HG02610 (cell line): ENCODE measurements at regions not wholly inside any gene's neighbourhood (a gene's known extent, or its start where the extent isn't known, plus 50 kb on each side); places are given as distances from the start of the nearest gene placed in this dataset.

Source experiments
- ATAC-seq: cut with Tn5 transposase; IDR thresholded peaks from one replicate; pipeline ENCODE4 v1.9.1; 2021; ENCODE audit warnings: mild to moderate bottlenecking, moderate library complexity; ENCODE audit not compliant: unreplicated experiment

- no peak for ATAC-seq
Observed at GRCh38 chr9:2351324-2351723, 270.3 kb upstream of the VLDLR start.

GRCh38 chr9:2354216-2354615 lies 267.4 kb upstream of the VLDLR start:
- no peak for ATAC-seq

GRCh38 chr9:2354856-2355696 lies 266.5 kb upstream of the VLDLR start:
- ATAC-seq: no peak

GRCh38 chr9:2355697-2355983 lies 265.9 kb upstream of the VLDLR start:
- ATAC-seq: no peak

GRCh38 chr9:2356041-2356790 lies 265.4 kb upstream of the VLDLR start:
- ATAC-seq: no peak

- ATAC-seq: no peak
Observed at GRCh38 chr9:2359891-2360471, 261.6 kb upstream of the VLDLR start.

GRCh38 chr9:2362150-2362549 lies 259.4 kb upstream of the VLDLR start:
- no peak for ATAC-seq

GRCh38 chr9:2363138-2363745 lies 258.3 kb upstream of the VLDLR start:
- ATAC-seq: no peak

GRCh38 chr9:2363781-2364180 lies 257.8 kb upstream of the VLDLR start:
- no peak for ATAC-seq

GRCh38 chr9:2367970-2368369 lies 253.6 kb upstream of the VLDLR start:
- ATAC-seq: no peak

- ATAC-seq: no peak
Observed at GRCh38 chr9:2373648-2374047, 247.9 kb upstream of the VLDLR start.

- ATAC-seq: no peak
Observed at GRCh38 chr9:2375114-2375513, 246.5 kb upstream of the VLDLR start.

- ATAC-seq: no peak
Observed at GRCh38 chr9:2377117-2377516, 244.5 kb upstream of the VLDLR start.

- ATAC-seq: no peak
Observed at GRCh38 chr9:2377834-2378233, 243.8 kb upstream of the VLDLR start.

- no peak for ATAC-seq
Observed at GRCh38 chr9:2378266-2378665, 243.3 kb upstream of the VLDLR start.

- ATAC-seq: no peak
Observed at GRCh38 chr9:2378816-2379215, 242.8 kb upstream of the VLDLR start.

GRCh38 chr9:2384741-2385140 lies 236.8 kb upstream of the VLDLR start:
- ATAC-seq: no peak

GRCh38 chr9:2385746-2386145 lies 235.8 kb upstream of the VLDLR start:
- no peak for ATAC-seq

GRCh38 chr9:2386566-2386965 lies 235.0 kb upstream of the VLDLR start:
- ATAC-seq: no peak

GRCh38 chr9:2387166-2387565 lies 234.4 kb upstream of the VLDLR start:
- ATAC-seq: no peak

- no peak for ATAC-seq
Observed at GRCh38 chr9:2389404-2389803, 232.2 kb upstream of the VLDLR start.

- no peak for ATAC-seq
Observed at GRCh38 chr9:2390028-2390427, 231.6 kb upstream of the VLDLR start.
